ENCODE measurements at regions not wholly inside any gene's neighbourhood (a gene's known extent, or its start where the extent isn't known, plus 50 kb on each side); places are given as distances from the start of the nearest gene placed in this dataset.
"Not testable (repeated sequence)": the region's sequence is repeated elsewhere in the genome, so short reads cannot be mapped to it uniquely, and the experiment has no call there.

DNA sequence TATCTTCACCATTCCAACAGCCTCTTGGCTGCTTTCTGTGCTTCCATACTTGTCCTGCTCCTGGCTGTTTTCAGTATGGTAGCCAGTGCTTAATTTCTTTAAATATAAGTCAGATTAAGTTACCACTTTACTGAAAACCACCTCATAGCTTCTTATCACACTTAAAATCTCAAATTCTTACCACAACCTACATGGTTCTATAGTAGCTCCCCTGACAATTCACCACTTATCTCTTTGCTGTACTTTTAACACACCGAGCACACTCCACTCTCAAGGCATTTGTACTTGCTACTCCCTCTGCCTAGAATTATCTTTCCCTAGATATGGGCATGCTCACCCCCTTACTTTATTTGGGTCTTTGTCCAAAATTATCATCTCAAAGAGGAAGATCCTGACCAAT lies 369.0 kb downstream of the TENT5A start:
- Histone ChIP-seq H3K4me3 (ENCODE audit: low read length in 2 of 2) (no peak overlapping the region), H3K27me3 (ENCODE audit: control insufficient read depth in 2 of 2, insufficient read depth in 2 of 2, low read length in 2 of 2) (no peaks in the 10 kb centered on the region), H3K9me3 (ENCODE audit: control insufficient read depth in 2 of 2, low read length in 2 of 2) (no peaks in the 10 kb centered on the region), H3K36me3 (ENCODE audit: control insufficient read depth in 2 of 2, insufficient read depth in 2 of 2, low read length in 2 of 2) (no peaks in the 10 kb centered on the region), H3K27ac (ENCODE audit: low read depth in 2 of 2, low read length in 2 of 2) (no peak overlapping the region), H3K9ac (ENCODE audit: low read depth in 1 of 2, low read length in 2 of 2) (no peak overlapping the region), H3K4me1 (ENCODE audit: control insufficient read depth in 2 of 2, insufficient read depth in 2 of 2, low read length in 2 of 2) (no peaks in the 10 kb centered on the region)

DNA sequence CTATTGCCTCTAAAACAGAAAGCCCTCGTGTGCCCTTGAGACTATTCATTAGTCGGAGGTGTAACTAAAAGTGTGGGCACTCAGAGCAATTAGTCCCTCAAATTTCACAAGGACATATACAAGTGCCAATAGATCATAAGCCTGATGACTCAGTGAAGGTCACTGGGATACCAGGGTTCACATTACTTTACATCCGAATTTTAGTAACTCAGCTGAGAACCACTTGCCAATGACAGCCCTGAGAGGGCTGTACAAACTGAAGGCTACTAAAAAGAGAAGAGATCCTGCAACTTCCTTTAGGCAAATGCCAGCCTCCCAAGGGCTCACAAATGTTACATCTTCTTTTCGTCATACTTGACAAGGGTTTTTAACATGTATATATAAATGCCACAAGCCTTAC lies 369.6 kb downstream of the TENT5A start:
- Histone ChIP-seq H3K36me3 (ENCODE audit: control insufficient read depth in 2 of 2, insufficient read depth in 2 of 2, low read length in 2 of 2) (no peaks in the 10 kb centered on the region), H3K27ac (ENCODE audit: low read depth in 2 of 2, low read length in 2 of 2) (no peak overlapping the region), H3K4me3 (ENCODE audit: low read length in 2 of 2) (no peak overlapping the region), H3K27me3 (ENCODE audit: control insufficient read depth in 2 of 2, insufficient read depth in 2 of 2, low read length in 2 of 2) (no peaks in the 10 kb centered on the region), H3K9me3 (ENCODE audit: control insufficient read depth in 2 of 2, low read length in 2 of 2) (no peaks in the 10 kb centered on the region), H3K9ac (ENCODE audit: low read depth in 1 of 2, low read length in 2 of 2) (no peak overlapping the region), H3K4me1 (ENCODE audit: control insufficient read depth in 2 of 2, insufficient read depth in 2 of 2, low read length in 2 of 2) (no peaks in the 10 kb centered on the region)

DNA sequence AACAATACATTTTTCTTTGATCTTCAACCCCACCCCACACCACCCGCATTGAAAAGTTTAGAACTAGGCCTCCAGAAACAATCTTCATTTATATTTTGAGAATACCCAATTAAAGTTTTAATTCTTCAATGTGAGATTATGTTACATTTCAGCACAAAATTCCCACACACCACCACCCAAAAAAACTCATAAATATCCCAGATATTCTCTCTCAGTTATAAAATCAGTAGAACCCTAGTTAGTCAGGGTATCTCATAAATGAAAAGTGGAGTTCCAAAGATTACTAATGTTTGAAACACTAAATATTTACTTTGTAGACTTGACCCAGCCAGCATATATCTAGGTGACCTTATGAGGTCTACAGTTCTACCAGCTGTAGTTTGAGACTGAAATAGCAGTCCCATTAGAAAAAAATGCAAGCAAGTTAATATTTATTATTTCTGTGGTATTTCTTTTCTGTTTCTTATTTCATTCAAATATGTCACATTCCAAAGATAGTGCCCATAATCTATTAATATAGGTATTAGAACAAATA lies 371.0 kb downstream of the TENT5A start:
- Histone ChIP-seq H3K4me1 (ENCODE audit: control insufficient read depth in 2 of 2, insufficient read depth in 2 of 2, low read length in 2 of 2) (no peaks in the 10 kb centered on the region), H3K9me3 (ENCODE audit: control insufficient read depth in 2 of 2, low read length in 2 of 2) (no peaks in the 10 kb centered on the region), H3K9ac (ENCODE audit: low read depth in 1 of 2, low read length in 2 of 2) (no peak overlapping the region), H3K36me3 (ENCODE audit: control insufficient read depth in 2 of 2, insufficient read depth in 2 of 2, low read length in 2 of 2) (no peaks in the 10 kb centered on the region), H3K27ac (ENCODE audit: low read depth in 2 of 2, low read length in 2 of 2) (no peak overlapping the region), H3K4me3 (ENCODE audit: low read length in 2 of 2) (no peak overlapping the region), H3K27me3 (ENCODE audit: control insufficient read depth in 2 of 2, insufficient read depth in 2 of 2, low read length in 2 of 2) (no peaks in the 10 kb centered on the region)

DNA sequence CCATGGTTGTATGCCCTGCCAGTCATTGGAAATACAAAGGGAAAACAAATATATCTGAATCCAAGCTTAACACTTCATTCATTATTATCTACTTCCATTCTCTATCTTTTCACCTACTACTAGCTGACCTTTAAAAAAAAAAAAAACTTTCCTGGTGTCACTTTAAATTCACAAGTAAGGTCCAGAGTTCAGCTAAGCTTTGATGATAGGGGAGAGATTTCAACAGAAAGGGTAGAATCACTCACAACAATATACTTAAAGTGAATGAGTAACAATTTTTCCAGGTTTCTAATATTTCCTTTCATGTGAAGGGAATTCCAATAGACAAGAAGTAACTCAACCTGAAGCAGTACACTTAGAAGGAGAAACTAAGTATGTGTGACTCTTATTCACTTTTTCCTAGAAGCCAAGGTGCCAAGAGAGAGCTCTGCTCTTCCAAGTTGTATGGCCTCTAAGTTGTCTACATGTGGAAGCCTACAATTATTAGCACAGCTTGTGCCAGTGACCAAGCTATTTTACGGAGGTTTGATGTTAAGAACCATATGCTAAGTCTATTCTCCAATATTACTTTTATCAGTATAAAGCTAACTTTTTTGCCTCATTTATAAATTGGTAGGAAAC lies 371.7 kb downstream of the TENT5A start:
- H3K4me3 ChIP-seq (ENCODE audit: low read length in 2 of 2), result no peak overlapping the region
- no peaks in the 10 kb centered on the region for H3K4me1 ChIP-seq (ENCODE audit: control insufficient read depth in 2 of 2, insufficient read depth in 2 of 2, low read length in 2 of 2)
- H3K9ac ChIP-seq (ENCODE audit: low read depth in 1 of 2, low read length in 2 of 2), result no peak overlapping the region
- H3K27me3 ChIP-seq (ENCODE audit: control insufficient read depth in 2 of 2, insufficient read depth in 2 of 2, low read length in 2 of 2), result no peaks in the 10 kb centered on the region
- no peaks in the 10 kb centered on the region for H3K9me3 ChIP-seq (ENCODE audit: control insufficient read depth in 2 of 2, low read length in 2 of 2)
- H3K27ac ChIP-seq (ENCODE audit: low read depth in 2 of 2, low read length in 2 of 2), result no peak overlapping the region
- no peaks in the 10 kb centered on the region for H3K36me3 ChIP-seq (ENCODE audit: control insufficient read depth in 2 of 2, insufficient read depth in 2 of 2, low read length in 2 of 2)

DNA sequence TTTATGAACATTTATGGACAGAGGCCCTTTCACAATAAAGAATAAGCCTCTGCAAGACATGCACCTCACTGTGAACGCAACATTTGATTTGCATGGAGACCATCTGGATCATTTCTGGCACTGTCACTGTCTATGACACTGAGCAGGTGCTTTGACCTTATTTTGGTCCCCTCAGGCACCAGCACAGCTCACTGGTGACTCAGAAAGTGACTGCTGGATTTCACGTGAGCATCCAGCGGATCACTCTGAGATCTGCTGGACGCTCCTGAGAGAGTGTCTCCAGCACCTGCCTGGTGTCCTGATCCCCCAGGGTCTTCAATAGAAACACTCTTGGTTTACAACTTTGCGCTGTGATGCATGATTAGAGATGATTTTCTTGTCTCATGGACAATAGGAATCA lies 375.7 kb downstream of the TENT5A start:
- Histone ChIP-seq H3K4me1 (ENCODE audit: control insufficient read depth in 2 of 2, insufficient read depth in 2 of 2, low read length in 2 of 2) (no peaks in the 10 kb centered on the region), H3K9ac (ENCODE audit: low read depth in 1 of 2, low read length in 2 of 2) (no peak overlapping the region), H3K27me3 (ENCODE audit: control insufficient read depth in 2 of 2, insufficient read depth in 2 of 2, low read length in 2 of 2) (no peaks in the 10 kb centered on the region), H3K27ac (ENCODE audit: low read depth in 2 of 2, low read length in 2 of 2) (no peak overlapping the region), H3K36me3 (ENCODE audit: control insufficient read depth in 2 of 2, insufficient read depth in 2 of 2, low read length in 2 of 2) (no peaks in the 10 kb centered on the region), H3K9me3 (ENCODE audit: control insufficient read depth in 2 of 2, low read length in 2 of 2) (no peaks in the 10 kb centered on the region), H3K4me3 (ENCODE audit: low read length in 2 of 2) (no peak overlapping the region)

DNA sequence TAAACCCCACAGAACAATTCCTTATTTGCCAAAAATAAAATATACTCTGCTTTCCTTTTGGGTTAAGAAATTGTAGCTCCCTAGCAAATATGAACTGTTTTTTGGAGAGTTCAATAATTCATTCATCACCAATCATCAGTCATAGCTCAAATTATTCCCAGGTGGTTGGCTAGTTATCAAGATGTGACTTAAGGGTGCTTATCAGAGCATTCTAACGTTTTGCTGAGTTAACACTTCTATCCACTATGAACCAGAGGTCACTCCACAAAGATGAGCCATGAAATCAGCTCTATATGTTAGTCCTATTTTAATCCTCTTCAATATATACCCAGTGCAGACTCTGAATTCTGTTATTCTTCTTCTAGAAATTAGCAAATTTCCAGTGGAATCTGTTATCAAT lies 379.1 kb downstream of the TENT5A start:
- no peak overlapping the region for H3K27ac ChIP-seq (ENCODE audit: low read depth in 2 of 2, low read length in 2 of 2)
- no peak overlapping the region for H3K4me3 ChIP-seq (ENCODE audit: low read length in 2 of 2)
- no peaks in the 10 kb centered on the region for H3K27me3 ChIP-seq (ENCODE audit: control insufficient read depth in 2 of 2, insufficient read depth in 2 of 2, low read length in 2 of 2)
- H3K9ac ChIP-seq (ENCODE audit: low read depth in 1 of 2, low read length in 2 of 2), result no peak overlapping the region
- H3K9me3 ChIP-seq (ENCODE audit: control insufficient read depth in 2 of 2, low read length in 2 of 2), result no peaks in the 10 kb centered on the region
- H3K4me1 ChIP-seq (ENCODE audit: control insufficient read depth in 2 of 2, insufficient read depth in 2 of 2, low read length in 2 of 2), result no peaks in the 10 kb centered on the region
- no peaks in the 10 kb centered on the region for H3K36me3 ChIP-seq (ENCODE audit: control insufficient read depth in 2 of 2, insufficient read depth in 2 of 2, low read length in 2 of 2)

DNA sequence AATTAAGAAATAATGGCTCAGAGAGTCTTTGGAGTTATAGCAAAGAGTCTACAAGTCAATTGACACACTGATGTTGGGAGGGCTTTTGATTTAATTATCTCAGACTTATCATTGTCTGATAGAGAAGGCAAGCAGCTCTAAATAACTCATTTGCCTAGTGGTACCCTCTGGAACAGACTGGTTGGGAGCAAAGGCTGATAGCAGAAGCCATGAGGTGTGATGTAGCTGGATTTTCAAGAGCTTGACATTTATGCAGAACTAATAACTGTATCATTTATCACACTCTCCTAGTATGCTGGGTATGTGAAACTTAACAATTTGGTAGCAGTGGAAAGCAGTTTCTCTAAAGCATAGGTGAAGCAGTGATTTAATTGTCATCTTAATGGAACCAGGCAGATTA lies 380.6 kb downstream of the TENT5A start:
- Histone ChIP-seq H3K4me3 (ENCODE audit: low read length in 2 of 2) (no peak overlapping the region), H3K9me3 (ENCODE audit: control insufficient read depth in 2 of 2, low read length in 2 of 2) (no peaks in the 10 kb centered on the region), H3K27me3 (ENCODE audit: control insufficient read depth in 2 of 2, insufficient read depth in 2 of 2, low read length in 2 of 2) (no peaks in the 10 kb centered on the region)

DNA sequence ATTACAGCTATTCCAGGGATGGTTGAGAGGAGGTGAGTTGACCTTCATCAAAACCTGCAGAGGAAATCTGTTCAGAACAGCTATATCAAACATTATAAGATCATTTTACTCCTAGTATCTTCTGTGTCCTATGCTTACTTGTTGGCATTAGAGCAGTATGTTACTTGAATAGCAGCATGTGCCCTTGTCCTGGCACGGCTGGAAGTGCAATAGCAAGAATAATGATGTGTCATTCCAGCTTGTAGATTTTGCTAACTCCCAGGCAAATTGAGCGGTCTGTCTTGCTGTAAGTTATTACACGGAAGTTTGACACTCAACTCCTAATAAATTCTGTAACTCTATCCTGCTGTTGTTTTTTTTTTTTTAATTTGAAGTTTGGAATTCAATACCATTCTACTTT lies 385.5 kb downstream of the TENT5A start:
- no peaks in the 10 kb centered on the region for H3K36me3 ChIP-seq (ENCODE audit: control insufficient read depth in 2 of 2, insufficient read depth in 2 of 2, low read length in 2 of 2)
- no peaks in the 10 kb centered on the region for H3K9me3 ChIP-seq (ENCODE audit: control insufficient read depth in 2 of 2, low read length in 2 of 2)
- no peak overlapping the region for H3K4me3 ChIP-seq (ENCODE audit: low read length in 2 of 2)
- H3K27me3 ChIP-seq (ENCODE audit: control insufficient read depth in 2 of 2, insufficient read depth in 2 of 2, low read length in 2 of 2), result no peaks in the 10 kb centered on the region
- H3K27ac ChIP-seq (ENCODE audit: low read depth in 2 of 2, low read length in 2 of 2), result no peak overlapping the region
- no peaks in the 10 kb centered on the region for H3K4me1 ChIP-seq (ENCODE audit: control insufficient read depth in 2 of 2, insufficient read depth in 2 of 2, low read length in 2 of 2)
- no peak overlapping the region for H3K9ac ChIP-seq (ENCODE audit: low read depth in 1 of 2, low read length in 2 of 2)

More for the DNA sequence above, 380.6 kb downstream of the TENT5A start:
- Histone ChIP-seq H3K4me1 (ENCODE audit: control insufficient read depth in 2 of 2, insufficient read depth in 2 of 2, low read length in 2 of 2) (no peaks in the 10 kb centered on the region), H3K36me3 (ENCODE audit: control insufficient read depth in 2 of 2, insufficient read depth in 2 of 2, low read length in 2 of 2) (no peaks in the 10 kb centered on the region), H3K27ac (ENCODE audit: low read depth in 2 of 2, low read length in 2 of 2) (no peak overlapping the region), H3K9ac (ENCODE audit: low read depth in 1 of 2, low read length in 2 of 2) (no peak overlapping the region)

DNA sequence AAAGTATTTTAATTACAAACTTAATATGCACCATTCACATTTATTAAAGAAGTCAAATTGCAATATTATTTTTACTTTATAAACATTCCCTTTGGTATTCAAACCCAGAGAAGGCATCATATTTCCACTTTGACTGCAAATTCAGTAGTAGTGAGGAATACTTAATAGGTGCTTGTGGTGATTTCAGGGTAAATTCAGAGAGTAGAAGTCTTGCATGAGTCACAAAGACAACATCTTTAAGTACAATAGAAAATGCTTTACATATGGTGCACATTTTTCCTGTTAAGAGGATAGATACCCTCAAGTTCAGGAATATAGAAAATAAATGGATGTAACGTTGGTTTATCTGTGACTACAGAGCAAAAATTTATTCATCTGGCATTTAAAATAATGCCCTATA lies 390.2 kb downstream of the TENT5A start:
- Histone ChIP-seq H3K9me3 (ENCODE audit: control insufficient read depth in 2 of 2, low read length in 2 of 2) (no peaks in the 10 kb centered on the region), H3K4me3 (ENCODE audit: low read length in 2 of 2) (no peak overlapping the region), H3K9ac (ENCODE audit: low read depth in 1 of 2, low read length in 2 of 2) (no peak overlapping the region), H3K27ac (ENCODE audit: low read depth in 2 of 2, low read length in 2 of 2) (no peak overlapping the region), H3K27me3 (ENCODE audit: control insufficient read depth in 2 of 2, insufficient read depth in 2 of 2, low read length in 2 of 2) (no peaks in the 10 kb centered on the region), H3K36me3 (ENCODE audit: control insufficient read depth in 2 of 2, insufficient read depth in 2 of 2, low read length in 2 of 2) (no peaks in the 10 kb centered on the region), H3K4me1 (ENCODE audit: control insufficient read depth in 2 of 2, insufficient read depth in 2 of 2, low read length in 2 of 2) (no peaks in the 10 kb centered on the region)

DNA sequence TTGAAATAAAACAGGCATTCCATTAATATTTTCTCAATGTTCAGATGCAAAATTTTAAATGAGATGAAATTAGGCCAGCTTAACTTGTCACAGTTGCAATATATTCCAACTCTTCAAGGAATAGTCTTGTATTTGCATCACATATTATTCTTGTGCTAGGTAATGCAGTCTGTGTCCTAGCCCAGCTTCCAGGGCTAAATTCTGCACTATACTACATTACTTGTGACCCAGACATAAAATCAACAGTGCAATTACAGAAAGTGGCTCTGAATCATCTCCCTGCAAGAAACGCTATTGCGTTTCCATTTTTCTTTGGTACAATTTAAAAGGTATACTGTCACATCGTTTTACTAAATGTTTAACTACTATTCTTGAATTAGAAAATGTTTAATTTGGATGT lies 399.2 kb downstream of the TENT5A start:
- no peaks in the 10 kb centered on the region for H3K4me1 ChIP-seq (ENCODE audit: control insufficient read depth in 2 of 2, insufficient read depth in 2 of 2, low read length in 2 of 2)
- no peak overlapping the region for H3K4me3 ChIP-seq (ENCODE audit: low read length in 2 of 2)
- no peak overlapping the region for H3K27ac ChIP-seq (ENCODE audit: low read depth in 2 of 2, low read length in 2 of 2)
- H3K36me3 ChIP-seq (ENCODE audit: control insufficient read depth in 2 of 2, insufficient read depth in 2 of 2, low read length in 2 of 2), result no peaks in the 10 kb centered on the region
- H3K27me3 ChIP-seq (ENCODE audit: control insufficient read depth in 2 of 2, insufficient read depth in 2 of 2, low read length in 2 of 2), result no peaks in the 10 kb centered on the region
- H3K9ac ChIP-seq (ENCODE audit: low read depth in 1 of 2, low read length in 2 of 2), result no peak overlapping the region
- no peaks in the 10 kb centered on the region for H3K9me3 ChIP-seq (ENCODE audit: control insufficient read depth in 2 of 2, low read length in 2 of 2)

DNA sequence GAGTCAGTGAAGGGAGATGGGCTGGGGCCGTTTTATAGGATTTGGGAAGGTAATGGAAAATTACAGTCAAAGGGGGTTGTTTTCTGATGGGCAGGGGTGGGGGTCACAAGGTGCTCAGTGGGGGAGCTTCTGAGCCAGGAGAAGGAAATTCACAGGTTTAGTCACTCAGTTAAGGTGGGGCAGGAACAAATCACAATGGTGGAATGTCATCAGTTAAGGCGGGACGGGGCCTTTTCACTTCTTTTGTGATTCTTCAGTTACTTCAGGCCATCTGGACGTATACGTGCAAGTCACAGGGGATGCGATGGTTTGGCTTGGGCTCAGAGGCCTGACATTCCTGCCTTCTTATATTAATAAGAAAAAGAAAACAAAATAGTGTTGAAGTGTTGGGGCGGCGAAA lies 408.5 kb downstream of the TENT5A start:
- H3K4me1 ChIP-seq (ENCODE audit: control insufficient read depth in 2 of 2, insufficient read depth in 2 of 2, low read length in 2 of 2); H3K27ac ChIP-seq (ENCODE audit: low read depth in 2 of 2, low read length in 2 of 2); H3K9me3 ChIP-seq (ENCODE audit: control insufficient read depth in 2 of 2, low read length in 2 of 2); H3K9ac ChIP-seq (ENCODE audit: low read depth in 1 of 2, low read length in 2 of 2); H3K27me3 ChIP-seq (ENCODE audit: control insufficient read depth in 2 of 2, insufficient read depth in 2 of 2, low read length in 2 of 2); H3K36me3 ChIP-seq (ENCODE audit: control insufficient read depth in 2 of 2, insufficient read depth in 2 of 2, low read length in 2 of 2); H3K4me3 ChIP-seq (ENCODE audit: low read length in 2 of 2): not testable (repeated sequence)
